ENCODE measurements at regions not wholly inside any gene's neighbourhood (a gene's known extent, or its start where the extent isn't known, plus 50 kb on each side); places are given as distances from the start of the nearest gene placed in this dataset.

- TF ChIP-seq CTCF (tag by site-specific recombination; IDR thresholded peaks at IDR 0.05) (no peak), TRIM28 (IDR thresholded peaks at IDR 0.05; ENCODE audit: borderline replicate concordance, low read length) (no peak), OVOL3 (tag by site-specific recombination; IDR thresholded peaks at IDR 0.05) (no peak), ZSCAN16 (tag by site-specific recombination; IDR thresholded peaks at IDR 0.05) (no peak), ZSCAN5A (tag by site-specific recombination; IDR thresholded peaks at IDR 0.05) (no peak), ZNF19 (tag by site-specific recombination; IDR thresholded peaks at IDR 0.05; ENCODE audit: low read depth) (no peak), ZNF792 (tag by site-specific recombination; IDR thresholded peaks at IDR 0.05) (no peak), ZNF138 (tag by site-specific recombination; IDR thresholded peaks at IDR 0.05; ENCODE audit: borderline replicate concordance) (no peak), ZNF785 (tag by site-specific recombination; IDR thresholded peaks at IDR 0.05) (no peak), ZBTB10 (tag by site-specific recombination; IDR thresholded peaks at IDR 0.05) (no peak), KLF16 (tag by site-specific recombination; IDR thresholded peaks at IDR 0.05) (no peak)
These were observed 779.6 kb upstream of the HTR2C start for GRCh38 chrX:113804291-113804690.

All from HEK293 (cell line).